Mesendoderm (in vitro differentiated cells): ENCODE measurements at regions not wholly inside any gene's neighbourhood (a gene's known extent, or its start where the extent isn't known, plus 50 kb on each side); places are given as distances from the start of the nearest gene placed in this dataset.

Source experiments
- DNase-seq: peaks from one replicate; pipeline ENCODE4 v3.0.0; 2013
- H2AK5ac ChIP-seq: 2 replicates; pipeline ENCODE4 v1.6.1; 2013; ENCODE audit warnings: low read length, inconsistent platforms
- H2BK120ac ChIP-seq: 2 replicates; pipeline ENCODE4 v1.6.1; 2013; ENCODE audit warnings: low read depth, mild to moderate bottlenecking, low read length, moderate library complexity, mixed read lengths
- H2BK15ac ChIP-seq: replicated peaks from 2 replicates; pipeline ENCODE4 v1.6.1; 2013; ENCODE audit warnings: low read depth, mild to moderate bottlenecking, moderate library complexity
- H2BK5ac ChIP-seq: 2 replicates; pipeline ENCODE4 v1.6.1; 2013; ENCODE audit warnings: low read length, inconsistent platforms
- H3K18ac ChIP-seq: 2 replicates; pipeline ENCODE4 v1.6.1; 2013; ENCODE audit warnings: mild to moderate bottlenecking, low read length, mixed read lengths
- H3K23ac ChIP-seq: one replicate; pipeline ENCODE4 v1.6.1; 2013; ENCODE audit warnings: low read length
- H3K27ac ChIP-seq: 2 replicates; pipeline ENCODE4 v1.5.1; 2013; ENCODE audit warnings: low read depth, mild to moderate bottlenecking, inconsistent platforms, low read length, moderate library complexity
- H3K27me3 ChIP-seq: 2 replicates; pipeline ENCODE4 v1.6.1; 2013; ENCODE audit warnings: low read length, control low read depth, mild to moderate bottlenecking, inconsistent platforms; ENCODE audit not compliant: insufficient read depth, poor library complexity
- H3K36me3 ChIP-seq: 2 replicates; pipeline ENCODE4 v1.6.1; 2013; ENCODE audit warnings: low read length, inconsistent platforms; ENCODE audit not compliant: control insufficient read depth, insufficient read depth
- H3K4ac ChIP-seq: one replicate; pipeline ENCODE4 v1.6.1; 2013; ENCODE audit warnings: low read depth, mild to moderate bottlenecking, low read length, moderate library complexity
- H3K4me1 ChIP-seq: 2 replicates; pipeline ENCODE4 v1.6.1; 2013; ENCODE audit warnings: low read depth, low read length, inconsistent platforms; ENCODE audit not compliant: control insufficient read depth
- H3K4me2 ChIP-seq: 2 replicates; pipeline ENCODE4 v1.6.1; 2013; ENCODE audit warnings: low read length
- H3K4me3 ChIP-seq: 2 replicates; pipeline ENCODE4 v1.5.1; 2013; ENCODE audit warnings: mild to moderate bottlenecking, low read length
- H3K56ac ChIP-seq: one replicate; pipeline ENCODE4 v1.6.1; 2013; ENCODE audit warnings: low read length
- H3K79me1 ChIP-seq: 2 replicates; pipeline ENCODE4 v1.6.1; 2013; ENCODE audit warnings: low read length, inconsistent platforms
- H3K79me2 ChIP-seq: 2 replicates; pipeline ENCODE4 v1.6.1; 2013; ENCODE audit warnings: mild to moderate bottlenecking, low read length; ENCODE audit not compliant: control insufficient read depth, insufficient read depth
- H3K9ac ChIP-seq: 2 replicates; pipeline ENCODE4 v1.6.1; 2013; ENCODE audit warnings: low read length, inconsistent platforms
- H4K5ac ChIP-seq: one replicate; pipeline ENCODE4 v1.6.1; 2013; ENCODE audit warnings: low read length
- H4K8ac ChIP-seq: one replicate; pipeline ENCODE4 v1.6.1; 2013; ENCODE audit warnings: low read depth, mild to moderate bottlenecking, control low read depth, low read length, moderate library complexity
- WGBS: extraction: QIAGEN DNeasy Blood & Tissue Kit; methylation state at CpG from one replicate; pipeline ENCODE4 v1.1.7; 2013; ENCODE audit warnings: low lambda C conversion rate, missing lambda C conversion rate; ENCODE audit not compliant: insufficient coverage; ENCODE audit errors: extremely low coverage; 5-methylcytosine and 5-hydroxymethylcytosine counted together

DNA sequence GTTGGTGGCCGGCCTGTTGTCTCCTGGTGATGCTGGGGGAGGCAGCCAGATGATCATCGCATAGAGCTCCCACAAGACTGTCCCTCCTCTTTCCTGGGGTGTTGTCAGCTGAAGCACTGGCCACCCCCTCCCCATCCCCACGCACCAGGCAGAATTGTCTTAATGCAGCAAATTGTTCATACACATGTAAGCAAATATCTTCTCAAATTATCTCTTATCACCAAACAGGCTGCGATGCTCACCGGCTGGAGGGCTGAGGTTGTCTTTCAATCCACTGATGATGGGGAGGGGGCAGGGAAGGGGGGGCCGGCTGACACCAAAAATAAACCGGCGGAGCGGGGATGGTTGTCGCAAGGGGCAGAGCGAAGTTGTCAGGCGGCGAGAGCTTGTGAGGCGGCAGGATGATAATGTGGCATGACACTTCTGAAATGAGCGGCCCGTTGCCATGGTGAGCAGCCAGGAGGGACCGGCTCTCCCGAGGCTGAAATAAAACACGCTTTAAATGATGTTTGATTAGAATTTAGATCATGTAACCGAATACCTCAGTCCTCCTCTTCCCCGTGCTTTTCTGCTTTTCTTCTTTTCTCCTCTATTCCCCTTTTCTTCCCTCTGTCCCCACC is 59.8 kb downstream of the MRM1 start:
- no peak for DNase-seq
- Histone ChIP-seq H3K27me3 (no peaks in the 10 kb centered on the region), H3K79me2 (no peaks in the 10 kb centered on the region), H3K4me2 (no peak overlapping the region), H3K36me3 (no peaks in the 10 kb centered on the region), H4K8ac (no peak overlapping the region), H3K79me1 (no peaks in the 10 kb centered on the region), H3K27ac (no peak overlapping the region), H2BK120ac (no peak overlapping the region), H3K4ac (no peak overlapping the region), H4K5ac (no peak overlapping the region), H3K56ac (no peak overlapping the region), H2BK15ac (no peak overlapping the region), H2AK5ac (no peak overlapping the region), H3K18ac (no peak overlapping the region), H3K23ac (no peak overlapping the region), H3K4me1 (no peaks in the 10 kb centered on the region), H2BK5ac (no peak overlapping the region), H3K9ac (no peak overlapping the region), H3K4me3 (no peak overlapping the region)
- no CpG with 5 or more reads among the region's 21 CpGs for WGBS

DNA sequence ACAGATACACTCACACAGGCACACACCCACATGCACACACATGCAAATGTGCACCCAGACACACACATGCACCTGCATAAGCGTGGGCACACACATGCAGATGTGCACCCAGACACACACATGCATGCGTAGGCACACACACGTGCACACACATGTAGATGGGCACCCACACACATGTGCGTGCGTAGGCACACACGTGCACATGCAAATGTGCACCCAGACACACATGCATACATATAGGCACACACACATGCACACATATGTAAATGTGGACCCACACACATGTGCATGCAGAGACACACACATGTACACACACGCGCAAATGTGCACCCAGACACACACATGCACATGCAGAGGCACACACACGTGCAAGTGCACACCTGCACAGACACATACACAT is 60.3 kb downstream of the MRM1 start:
- no peak overlapping the region for H3K4me3 ChIP-seq
- H2BK120ac ChIP-seq = no peak overlapping the region
- H3K27me3 ChIP-seq = no peaks in the 10 kb centered on the region
- H3K18ac ChIP-seq = no peak overlapping the region
- H2BK5ac ChIP-seq = no peak overlapping the region
- H3K79me2 ChIP-seq = no peaks in the 10 kb centered on the region
- H3K4me2 ChIP-seq = no peak overlapping the region
- no peak overlapping the region for H4K8ac ChIP-seq
- H2BK15ac ChIP-seq = no peak overlapping the region
- no peak overlapping the region for H3K23ac ChIP-seq
- H3K27ac ChIP-seq = no peak overlapping the region
- no peak for DNase-seq
- no peaks in the 10 kb centered on the region for H3K36me3 ChIP-seq
- no peak overlapping the region for H2AK5ac ChIP-seq
- H4K5ac ChIP-seq = no peak overlapping the region
- no peaks in the 10 kb centered on the region for H3K79me1 ChIP-seq
- no peaks in the 10 kb centered on the region for H3K4me1 ChIP-seq
- no peak overlapping the region for H3K56ac ChIP-seq
- no peak overlapping the region for H3K4ac ChIP-seq
- no peak overlapping the region for H3K9ac ChIP-seq
- no CpG with 5 or more reads among the region's 9 CpGs for WGBS

DNA sequence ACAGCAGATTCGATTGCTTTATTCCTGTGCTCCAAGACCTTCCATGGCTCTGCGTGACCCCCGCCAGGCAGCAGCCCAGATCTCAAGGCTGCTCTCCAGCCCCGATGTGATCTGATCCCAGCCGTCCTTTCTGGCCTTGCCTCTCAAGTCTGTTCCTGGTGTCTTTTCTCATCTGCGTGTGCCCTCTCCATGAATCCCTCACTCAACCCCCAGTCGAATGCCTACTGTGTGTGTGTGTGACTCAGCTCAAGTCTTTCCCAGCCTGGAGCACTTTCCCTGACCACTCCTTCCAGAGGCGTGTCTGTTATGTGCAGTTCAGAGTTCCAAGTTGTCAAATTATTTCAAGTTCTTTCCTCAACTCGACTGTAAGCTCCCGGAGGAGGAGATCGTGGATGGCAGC is 64.0 kb downstream of the MRM1 start:
- H2BK120ac ChIP-seq = no peak overlapping the region
- H3K4me3 ChIP-seq = no peak overlapping the region
- H3K4me1 ChIP-seq = no peaks in the 10 kb centered on the region
- H3K79me1 ChIP-seq = no peaks in the 10 kb centered on the region
- no peak overlapping the region for H3K18ac ChIP-seq
- no peak overlapping the region for H3K4ac ChIP-seq
- no peak overlapping the region for H3K23ac ChIP-seq
- H4K5ac ChIP-seq = no peak overlapping the region
- H4K8ac ChIP-seq = no peak overlapping the region
- no peaks in the 10 kb centered on the region for H3K27me3 ChIP-seq
- DNase-seq = peak; percentile 27
- H2BK15ac ChIP-seq = no peak overlapping the region
- no peak overlapping the region for H3K27ac ChIP-seq
- no peak overlapping the region for H3K4me2 ChIP-seq
- H3K36me3 ChIP-seq = no peaks in the 10 kb centered on the region
- no peak overlapping the region for H2BK5ac ChIP-seq
- H3K9ac ChIP-seq = no peak overlapping the region
- no peak overlapping the region for H3K56ac ChIP-seq
- H2AK5ac ChIP-seq = no peak overlapping the region
- WGBS = no CpG with 5 or more reads among the region's 11 CpGs
- H3K79me2 ChIP-seq = no peaks in the 10 kb centered on the region

DNA sequence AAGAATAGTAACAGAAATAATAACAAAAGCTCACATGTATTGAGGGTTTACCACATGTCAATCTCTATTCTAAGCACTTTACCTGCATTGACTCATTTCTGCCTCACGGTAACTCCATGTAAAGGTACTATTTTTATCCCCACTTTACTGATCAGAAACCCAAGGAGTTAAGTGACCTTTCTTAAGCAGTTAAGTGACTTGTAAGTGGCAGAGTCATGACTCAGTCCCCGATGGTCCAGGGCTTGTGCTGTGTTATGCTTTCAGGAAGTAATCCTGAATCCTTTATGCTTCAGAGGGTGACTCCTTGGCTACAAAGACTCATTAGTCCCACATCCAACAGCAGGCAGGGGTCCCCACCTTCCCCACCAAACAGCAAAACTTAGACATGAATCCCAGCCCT is 66.5 kb downstream of the MRM1 start:
- H3K79me2 ChIP-seq = no peaks in the 10 kb centered on the region
- H3K4me1 ChIP-seq = no peaks in the 10 kb centered on the region
- no peak overlapping the region for H3K4me3 ChIP-seq
- no peak overlapping the region for H2BK15ac ChIP-seq
- H2AK5ac ChIP-seq = no peak overlapping the region
- H2BK120ac ChIP-seq = no peak overlapping the region
- no peak overlapping the region for H3K56ac ChIP-seq
- no peaks in the 10 kb centered on the region for H3K79me1 ChIP-seq
- H2BK5ac ChIP-seq = no peak overlapping the region
- no peaks in the 10 kb centered on the region for H3K36me3 ChIP-seq
- H4K8ac ChIP-seq = no peak overlapping the region
- no peak overlapping the region for H3K18ac ChIP-seq
- H4K5ac ChIP-seq = no peak overlapping the region
- no CpG with 5 or more reads among the region's 2 CpGs for WGBS
- DNase-seq = no peak
- no peak overlapping the region for H3K9ac ChIP-seq
- no peak overlapping the region for H3K4ac ChIP-seq
- H3K23ac ChIP-seq = no peak overlapping the region
- no peak overlapping the region for H3K4me2 ChIP-seq
- H3K27ac ChIP-seq = no peak overlapping the region
- no peaks in the 10 kb centered on the region for H3K27me3 ChIP-seq

DNA sequence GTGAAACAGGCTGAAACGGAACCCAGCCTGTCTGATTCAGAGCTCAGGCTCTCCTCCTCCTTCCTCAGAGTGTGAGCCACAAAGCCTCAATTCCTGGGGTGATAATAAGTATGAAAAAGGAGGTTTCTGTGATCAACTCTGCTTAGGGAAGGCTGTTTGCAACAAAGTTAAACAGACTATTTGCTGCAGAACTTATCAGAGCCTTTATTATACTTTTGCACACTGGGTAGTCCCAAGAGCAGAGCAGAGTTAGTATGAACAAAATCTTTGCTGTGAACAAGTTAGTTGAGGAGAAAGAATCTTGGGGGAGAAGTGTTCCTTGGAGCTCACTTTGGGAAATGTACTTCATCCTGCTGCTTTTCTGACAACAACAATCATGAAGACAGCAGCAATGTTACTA is 67.4 kb downstream of the MRM1 start:
- Histone ChIP-seq H4K8ac (no peak overlapping the region), H3K9ac (no peak overlapping the region), H3K79me1 (no peaks in the 10 kb centered on the region), H3K4ac (no peak overlapping the region), H3K4me3 (no peak overlapping the region), H4K5ac (no peak overlapping the region), H2BK120ac (no peak overlapping the region), H3K23ac (no peak overlapping the region), H2BK5ac (no peak overlapping the region), H3K27me3 (no peaks in the 10 kb centered on the region), H3K79me2 (no peaks in the 10 kb centered on the region), H2BK15ac (no peak overlapping the region), H3K56ac (no peak overlapping the region), H2AK5ac (no peak overlapping the region), H3K4me2 (no peak overlapping the region), H3K18ac (no peak overlapping the region), H3K36me3 (no peaks in the 10 kb centered on the region), H3K27ac (no peak overlapping the region), H3K4me1 (no peaks in the 10 kb centered on the region)
- WGBS = no CpG with 5 or more reads among the region's 1 CpG
- DNase-seq = no peak

DNA sequence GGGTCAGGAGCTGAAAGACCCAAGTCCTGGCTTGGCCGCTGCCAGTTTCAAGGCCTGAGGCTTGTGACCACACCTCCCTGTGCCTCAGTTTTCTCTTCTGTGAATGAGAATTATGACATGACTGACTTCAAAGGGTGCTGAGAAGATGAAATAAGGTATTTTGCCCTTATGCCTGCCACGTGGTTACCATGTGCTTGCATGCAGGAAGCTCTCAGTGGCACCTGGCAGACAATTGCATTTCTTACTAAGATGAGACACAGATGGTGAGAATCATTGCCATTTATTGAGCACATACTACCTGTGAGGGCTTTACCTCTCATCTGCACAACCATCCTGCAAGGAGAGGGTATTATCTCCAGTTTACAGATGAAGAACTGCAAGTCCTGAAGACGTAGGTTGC is 69.8 kb downstream of the MRM1 start:
- Histone ChIP-seq H2AK5ac (no peak overlapping the region), H2BK15ac (no peak overlapping the region), H3K56ac (no peak overlapping the region), H3K27ac (no peak overlapping the region), H3K23ac (no peak overlapping the region), H3K4me3 (no peak overlapping the region), H3K18ac (no peak overlapping the region), H3K4ac (no peak overlapping the region), H2BK120ac (no peak overlapping the region), H3K79me1 (no peaks in the 10 kb centered on the region), H4K5ac (no peak overlapping the region), H3K27me3 (no peaks in the 10 kb centered on the region), H3K4me2 (no peak overlapping the region), H3K4me1 (no peaks in the 10 kb centered on the region), H3K36me3 (no peaks in the 10 kb centered on the region), H3K9ac (no peak overlapping the region), H4K8ac (no peak overlapping the region), H2BK5ac (no peak overlapping the region), H3K79me2 (no peaks in the 10 kb centered on the region)
- DNase-seq = no peak
- no CpG with 5 or more reads among the region's 3 CpGs for WGBS
